ENCODE measurements at regions not wholly inside any gene's neighbourhood (a gene's known extent, or its start where the extent isn't known, plus 50 kb on each side); places are given as distances from the start of the nearest gene placed in this dataset.

DNA sequence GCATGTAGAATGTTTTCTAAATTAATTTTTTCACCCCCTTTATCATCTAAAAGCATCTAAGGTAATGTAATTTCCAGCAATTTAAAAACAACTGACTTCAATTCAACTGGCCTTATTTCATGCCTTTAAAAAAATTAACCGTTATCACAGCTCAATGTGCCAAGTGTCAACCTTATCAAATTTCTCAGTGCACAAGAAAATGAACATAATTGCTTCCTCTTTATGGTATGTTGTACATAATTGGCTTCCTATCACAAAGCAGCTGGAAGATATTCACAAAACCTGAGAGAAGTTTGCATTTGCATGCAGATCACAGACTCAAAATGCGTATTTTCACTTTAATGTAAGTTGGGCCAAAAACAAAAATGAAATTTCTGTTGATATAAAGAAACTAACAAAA lies 966.4 kb downstream of the GRM8 start:
- 90% methylated on average over 2 of the region's 2 CpGs for WGBS (ENCODE audit: low lambda C conversion rate, missing lambda C conversion rate)
- H3K9me3 ChIP-seq (ENCODE audit: low read depth): no peaks in the 10 kb centered on the region
- no peaks in the 10 kb centered on the region for H4K20me1 ChIP-seq (ENCODE audit: insufficient read depth, poor library complexity, severe bottlenecking)
- H2AFZ ChIP-seq: no peak overlapping the region
- no peaks in the 10 kb centered on the region for H3K27me3 ChIP-seq
- no peak overlapping the region for H3K4me2 ChIP-seq
- H3K9me2 ChIP-seq (replicated peaks; ENCODE audit: insufficient read depth): no peaks in the 10 kb centered on the region
- DNase-seq (ENCODE audit: low spot score): no peak
- no peaks in the 10 kb centered on the region for H3K79me2 ChIP-seq
- no peaks in the 10 kb centered on the region for H3K4me1 ChIP-seq (ENCODE audit: insufficient read depth)
- TF ChIP-seq CTCF (IDR thresholded peaks at IDR 0.05; ENCODE audit: poor library complexity) (no peak), EZH2phosphoT487 (IDR thresholded peaks at IDR 0.05; ENCODE audit: low read depth, severe bottlenecking, unreplicated experiment) (no peak), EZH2 (IDR thresholded peaks at IDR 0.05; ENCODE audit: borderline replicate concordance) (no peak)
- H3K36me3 ChIP-seq (replicated peaks; ENCODE audit: insufficient read depth, low read depth): no peaks in the 10 kb centered on the region
- H3K4me3 ChIP-seq: no peak overlapping the region
- H3K27ac ChIP-seq: no peak overlapping the region

DNA sequence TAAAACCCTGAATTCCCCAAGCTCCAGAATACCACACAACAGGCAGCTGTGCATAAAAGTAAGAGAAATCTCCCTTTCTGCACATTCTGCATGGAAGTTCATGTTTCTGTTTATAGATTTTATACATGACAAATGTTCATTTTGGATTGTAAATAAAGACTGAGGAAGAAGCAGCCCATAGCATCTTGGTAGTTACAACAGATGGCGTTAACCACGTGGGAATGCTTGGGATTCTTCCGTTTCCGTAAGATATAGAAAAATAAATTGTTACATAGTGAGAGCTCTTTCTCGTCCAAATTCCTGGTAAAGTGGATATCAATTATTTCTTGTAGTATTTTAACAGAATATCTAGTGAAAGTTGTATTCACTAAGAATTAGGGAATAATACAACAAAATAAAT lies 1016.5 kb downstream of the GRM8 start:
- no peaks in the 10 kb centered on the region for H4K20me1 ChIP-seq (ENCODE audit: insufficient read depth, poor library complexity, severe bottlenecking)
- no peak overlapping the region for H3K4me3 ChIP-seq
- H3K27ac ChIP-seq: no peak overlapping the region
- no peak overlapping the region for H3K4me2 ChIP-seq
- WGBS (ENCODE audit: low lambda C conversion rate, missing lambda C conversion rate): 86% methylated on average over 5 of the region's 5 CpGs
- no peak overlapping the region for H2AFZ ChIP-seq
- no peaks in the 10 kb centered on the region for H3K27me3 ChIP-seq
- DNase-seq (ENCODE audit: low spot score): no peak
- no peaks in the 10 kb centered on the region for H3K9me2 ChIP-seq (replicated peaks; ENCODE audit: insufficient read depth)
- no peak for TF ChIP-seq EZH2phosphoT487 (IDR thresholded peaks at IDR 0.05; ENCODE audit: low read depth, severe bottlenecking, unreplicated experiment)
- no peak for TF ChIP-seq EZH2 (IDR thresholded peaks at IDR 0.05; ENCODE audit: borderline replicate concordance)
- TF ChIP-seq CTCF (IDR thresholded peaks at IDR 0.05; ENCODE audit: poor library complexity): no peak
- no peaks in the 10 kb centered on the region for H3K4me1 ChIP-seq (ENCODE audit: insufficient read depth)
- no peaks in the 10 kb centered on the region for H3K36me3 ChIP-seq (replicated peaks; ENCODE audit: insufficient read depth, low read depth)
- no peaks in the 10 kb centered on the region for H3K79me2 ChIP-seq
- H3K9me3 ChIP-seq (ENCODE audit: low read depth): no peaks in the 10 kb centered on the region

GRCh38 chr7:126228356-126229061 lies 1024.2 kb downstream of the GRM8 start:
- H3K4me3 ChIP-seq: no peak overlapping the region
- H3K9me2 ChIP-seq (replicated peaks; ENCODE audit: insufficient read depth): no peaks in the 10 kb centered on the region
- H3K27me3 ChIP-seq: no peaks in the 10 kb centered on the region
- H3K4me1 ChIP-seq (ENCODE audit: insufficient read depth): no peaks in the 10 kb centered on the region
- no peak overlapping the region for H3K27ac ChIP-seq
- no peaks in the 10 kb centered on the region for H3K9me3 ChIP-seq (ENCODE audit: low read depth)
- 70% methylated on average over 4 of the region's 4 CpGs for WGBS (ENCODE audit: low lambda C conversion rate, missing lambda C conversion rate)
- no peak for TF ChIP-seq EZH2 (IDR thresholded peaks at IDR 0.05; ENCODE audit: borderline replicate concordance)
- no peak for TF ChIP-seq CTCF (IDR thresholded peaks at IDR 0.05; ENCODE audit: poor library complexity)
- no peak for TF ChIP-seq EZH2phosphoT487 (IDR thresholded peaks at IDR 0.05; ENCODE audit: low read depth, severe bottlenecking, unreplicated experiment)
- H3K79me2 ChIP-seq: no peaks in the 10 kb centered on the region
- no peaks in the 10 kb centered on the region for H3K36me3 ChIP-seq (replicated peaks; ENCODE audit: insufficient read depth, low read depth)
- DNase-seq (ENCODE audit: low spot score): no peak
- H3K4me2 ChIP-seq: no peak overlapping the region
- H2AFZ ChIP-seq: no peak overlapping the region
- no peaks in the 10 kb centered on the region for H4K20me1 ChIP-seq (ENCODE audit: insufficient read depth, poor library complexity, severe bottlenecking)

Measured in hepatocyte (in vitro differentiated cells).